SK-N-SH (cell line): ENCODE measurements at regions not wholly inside any gene's neighbourhood (a gene's known extent, or its start where the extent isn't known, plus 50 kb on each side); places are given as distances from the start of the nearest gene placed in this dataset.

ENCODE experiments used
- CTCF ChIA-PET: fragments of 300-600, 350-600 bp; formaldehyde crosslinking; extraction: SDS; loops from one replicate; lab custom pipeline; 2021; lab: Yijun Ruan, JAX
- POLR2A ChIA-PET: fragments of 350-600 bp; sonication (Branson Sonifier 250); formaldehyde crosslinking; extraction: SDS; loops from one replicate; lab custom pipeline; 2020; ENCODE audit warnings: antibody characterized with exemption, inconsistent platforms; lab: Yijun Ruan, JAX
- DNase-seq: peaks from one replicate; pipeline ENCODE4 v3.0.0; 2012
- H2AFZ ChIP-seq: fragments of 200-600 bp; sonication (generic); 2 replicates; pipeline ENCODE4 v1.8.1; 2016; ENCODE audit warnings: antibody characterized with exemption, mild to moderate bottlenecking, low read depth
- H3F3A ChIP-seq: fragments of 200-600 bp; sonication (generic); replicated peaks from 2 replicates; pipeline ENCODE3; 2016; ENCODE audit warnings: antibody characterized with exemption, mild to moderate bottlenecking; ENCODE audit not compliant: insufficient read depth
- H3K27ac ChIP-seq, 2 experiments: fragments of 200-500 bp in 1 of 2; fragments of 200-600 bp in 1 of 2; sonication (Bioruptor generic) in 1 of 2; sonication (generic), shearing (Covaris generic) in 1 of 2; 2 replicates each; pipeline versions ENCODE4 v1.5.1 to v1.6.1; 2014 to 2016; ENCODE audit warnings: low read depth in 2 of 2, inconsistent platforms in 1 of 2, low read length in 1 of 2, mild to moderate bottlenecking in 1 of 2, mixed read lengths in 1 of 2
- H3K27me3 ChIP-seq: fragments of 200-600 bp; sonication (generic), shearing (Covaris generic); 2 replicates; pipeline ENCODE4 v1.6.1; 2016; ENCODE audit warnings: mixed run types; ENCODE audit not compliant: insufficient read depth
- H3K36me3 ChIP-seq, 2 experiments: fragments of 200-500 bp in 1 of 2; fragments of 200-600 bp in 1 of 2; sonication (Bioruptor generic) in 1 of 2; sonication (generic) in 1 of 2; replicated peaks in 1 of 2; 2 replicates each; pipeline versions ENCODE3 to v1.5.1; 2014 to 2016; ENCODE audit warnings: low read length in 1 of 2, mild to moderate bottlenecking in 1 of 2; ENCODE audit not compliant: insufficient read depth in 2 of 2, control insufficient read depth in 1 of 2
- H3K4me1 ChIP-seq, 2 experiments: fragments of 200-500 bp in 1 of 2; fragments of 200-600 bp in 1 of 2; sonication (Bioruptor generic) in 1 of 2; sonication (generic), shearing (Covaris generic) in 1 of 2; 2 replicates each; pipeline versions ENCODE4 v1.5.1 to v1.6.1; 2014 to 2016; ENCODE audit warnings: low read depth in 1 of 2, low read length in 1 of 2, mixed run types in 1 of 2; ENCODE audit not compliant: insufficient read depth in 2 of 2, control insufficient read depth in 1 of 2
- H3K4me2 ChIP-seq: fragments of 200-600 bp; sonication (generic), shearing (Covaris generic); 2 replicates; pipeline ENCODE4 v1.6.1; 2017; ENCODE audit warnings: mixed run types
- H3K4me3 ChIP-seq, 2 experiments: fragments of 200-500 bp in 1 of 2; fragments of 200-600 bp in 1 of 2; sonication (Bioruptor generic) in 1 of 2; sonication (generic), shearing (Covaris generic) in 1 of 2; 2 replicates each; pipeline versions ENCODE4 v1.5.1 to v1.8.1; 2014 to 2016; ENCODE audit warnings: low read depth in 2 of 2, inconsistent platforms in 1 of 2, low read length in 1 of 2, mild to moderate bottlenecking in 1 of 2, mixed read lengths in 1 of 2, moderate library complexity in 1 of 2
- H3K79me2 ChIP-seq: fragments of 200-600 bp; sonication (generic); 2 replicates; pipeline ENCODE4 v1.8.1; 2017; ENCODE audit warnings: mild to moderate bottlenecking; ENCODE audit not compliant: insufficient read depth
- H3K9ac ChIP-seq: fragments of 200-600 bp; sonication (generic); 2 replicates; pipeline ENCODE4 v1.6.1; 2017; ENCODE audit warnings: mixed run types
- H3K9me2 ChIP-seq: fragments of 200-600 bp; sonication (generic); 2 replicates; pipeline ENCODE4 v1.6.1; 2017; ENCODE audit warnings: mixed run types
- H3K9me3 ChIP-seq: fragments of 200-600 bp; sonication (generic); 2 replicates; pipeline ENCODE4 v1.6.1; 2017; ENCODE audit warnings: mixed run types, mild to moderate bottlenecking, moderate library complexity
- H4K20me1 ChIP-seq: fragments of 200-600 bp; sonication (generic); 2 replicates; pipeline ENCODE4 v1.6.1; 2017; ENCODE audit warnings: mild to moderate bottlenecking, mixed run types; ENCODE audit not compliant: insufficient read depth
- EP300 ChIP-seq, 2 experiments: IDR thresholded peaks; 2 replicates each; pipeline versions ENCODE4 v1.4.0 to v1.6.1; 2012; ENCODE audit warnings: borderline replicate concordance in 1 of 2, low read depth in 1 of 2, low read length in 1 of 2
- EZH2phosphoT487 ChIP-seq: fragments of 200-600 bp; sonication (generic); IDR thresholded peaks from 2 replicates; pipeline ENCODE4 v1.6.1; 2017; ENCODE audit warnings: low read depth, mixed run types, mild to moderate bottlenecking, antibody characterized with exemption, moderate library complexity, borderline replicate concordance
- FOSL2 ChIP-seq: IDR thresholded peaks from 2 replicates; pipeline ENCODE4 v1.4.0; 2012; ENCODE audit warnings: low read depth, mild to moderate bottlenecking, moderate library complexity, borderline replicate concordance
- GATA2 ChIP-seq: sonication (generic); formaldehyde crosslinking; IDR thresholded peaks from 2 replicates; pipeline ENCODE4 v1.5.0; 2020; ENCODE audit warnings: mild to moderate bottlenecking, missing genetic modification reagents
- IRF3 ChIP-seq: fragments of 150-350 bp; IDR thresholded peaks from 2 replicates; pipeline ENCODE4 v1.6.1; 2016; ENCODE audit warnings: mild to moderate bottlenecking, low read depth, low read length
- NRF1 ChIP-seq: IDR thresholded peaks from 2 replicates; pipeline ENCODE4 v1.6.1; 2012; ENCODE audit warnings: low read depth, mild to moderate bottlenecking, low read length
- POLR2AphosphoS5 ChIP-seq: IDR thresholded peaks from 2 replicates; pipeline ENCODE4 v1.6.1; 2012; ENCODE audit warnings: low read depth, low read length
- RCOR1 ChIP-seq: fragments of 150-350 bp; IDR thresholded peaks from 2 replicates; pipeline ENCODE4 v1.6.1; 2017; ENCODE audit warnings: antibody characterized with exemption, low read length
- RFX5 ChIP-seq: IDR thresholded peaks from 2 replicates; pipeline ENCODE4 v1.6.1; 2012; ENCODE audit warnings: mild to moderate bottlenecking, improper control_type of control experiment, low read length
- TAF1 ChIP-seq: IDR thresholded peaks from 2 replicates; pipeline ENCODE4 v1.6.1; 2012; ENCODE audit warnings: low read depth, mild to moderate bottlenecking, low read length, moderate library complexity, borderline replicate concordance
- YY1 ChIP-seq: IDR thresholded peaks from 2 replicates; pipeline ENCODE4 v1.4.0; 2012; ENCODE audit warnings: low read depth, mild to moderate bottlenecking
- WGBS: methylation state at CpG from one replicate; pipeline ENCODE4 v1.1.6; 2017; ENCODE audit warnings: low lambda C conversion rate; 5-methylcytosine and 5-hydroxymethylcytosine counted together
- TF ChIP-seq, protein P1 (sequence below): IDR thresholded peaks from 2 replicates; pipeline ENCODE4 v1.4.0; 2012; ENCODE audit warnings: low read depth, borderline replicate concordance

DNA sequence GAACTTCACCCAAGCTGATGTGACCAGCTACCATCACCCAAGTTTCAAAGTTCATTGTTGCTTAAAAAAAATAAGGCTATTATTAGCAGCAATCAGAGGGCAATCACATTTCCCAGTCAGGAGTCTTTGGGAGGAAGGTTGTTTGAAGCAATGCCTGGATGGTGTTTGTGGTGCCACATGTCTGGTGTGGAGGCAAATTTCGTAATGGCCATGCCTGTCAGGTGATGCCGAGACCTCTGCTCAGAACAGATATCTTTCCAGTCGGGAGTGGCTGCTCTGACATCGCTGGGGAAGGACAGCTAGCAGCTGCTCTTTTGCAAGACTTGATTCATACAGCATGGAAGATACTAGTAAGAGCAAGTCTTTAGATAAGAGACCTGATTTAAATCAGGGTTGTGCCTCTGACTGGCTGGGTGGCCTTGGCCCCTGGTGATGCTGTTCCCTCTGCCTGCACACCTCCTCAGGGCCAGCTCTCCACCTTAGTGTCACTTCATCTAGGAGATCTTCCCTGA is 187.8 kb upstream of the JUN start:
- 83% methylated on average over 4 of the region's 4 CpGs for WGBS
- Histone ChIP-seq H3F3A (peaks cover 3% of the 10 kb centered on the region), H3K9me3 (no peaks in the 10 kb centered on the region), H3K9me2 (no peaks in the 10 kb centered on the region), H3K9ac (no peak overlapping the region), H4K20me1 (no peaks in the 10 kb centered on the region), H3K36me3 (no peaks in the 10 kb centered on the region), H2AFZ (no peak overlapping the region), H3K4me1 (peaks cover 0 to 21% of the 10 kb centered on the region in 2 experiments; a peak in 2 of 4 replicates), H3K4me2 (no peak overlapping the region), H3K27me3 (no peaks in the 10 kb centered on the region), H3K79me2 (no peaks in the 10 kb centered on the region), H3K27ac (no peak overlapping the region), H3K4me3 (no peak overlapping the region)
- CTCF ChIA-PET, result interaction anchor here (1.6 kb wide), 1 partner anchor 28 kb away, joined by 5 read pairs; no protein-coding TSS in a partner anchor
- POLR2A ChIA-PET, result no interaction called here
- DNase-seq, result no peak
- TF ChIP-seq GATA2 (CRISPR knock-in tag) (0 out of 2 replicates have a peak, but pooled peaks have one; percentile 16), YY1 (no peak), NRF1 (no peak)

DNA sequence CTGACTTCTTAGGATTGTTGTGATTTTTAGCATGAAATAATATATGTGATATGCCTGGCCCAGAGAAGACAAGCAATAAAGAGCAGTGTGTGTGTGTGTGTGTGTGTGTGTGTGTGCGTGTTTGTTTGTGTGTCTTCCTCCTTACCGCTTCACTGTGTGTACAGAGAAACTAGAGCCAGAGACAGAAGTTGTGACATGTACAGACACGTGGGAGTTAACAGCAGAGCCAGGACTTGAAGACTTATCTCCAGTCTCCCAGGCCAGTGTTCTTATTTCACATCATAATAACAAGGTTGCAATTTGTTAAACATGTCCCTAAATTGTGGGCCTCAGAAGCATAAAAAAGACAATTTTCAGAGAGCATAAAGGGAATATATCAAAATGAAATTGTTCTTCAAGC is 192.0 kb upstream of the JUN start:
- ChIA-PET CTCF (no interaction called here), POLR2A (no interaction called here)
- no peaks in the 10 kb centered on the region for H3K36me3 ChIP-seq
- H3K9me2 ChIP-seq, result no peaks in the 10 kb centered on the region
- TF ChIP-seq NRF1, result no peak
- no peak for TF ChIP-seq RFX5
- no peak for TF ChIP-seq TAF1
- no peak for TF ChIP-seq POLR2AphosphoS5
- TF ChIP-seq, protein P1, sequence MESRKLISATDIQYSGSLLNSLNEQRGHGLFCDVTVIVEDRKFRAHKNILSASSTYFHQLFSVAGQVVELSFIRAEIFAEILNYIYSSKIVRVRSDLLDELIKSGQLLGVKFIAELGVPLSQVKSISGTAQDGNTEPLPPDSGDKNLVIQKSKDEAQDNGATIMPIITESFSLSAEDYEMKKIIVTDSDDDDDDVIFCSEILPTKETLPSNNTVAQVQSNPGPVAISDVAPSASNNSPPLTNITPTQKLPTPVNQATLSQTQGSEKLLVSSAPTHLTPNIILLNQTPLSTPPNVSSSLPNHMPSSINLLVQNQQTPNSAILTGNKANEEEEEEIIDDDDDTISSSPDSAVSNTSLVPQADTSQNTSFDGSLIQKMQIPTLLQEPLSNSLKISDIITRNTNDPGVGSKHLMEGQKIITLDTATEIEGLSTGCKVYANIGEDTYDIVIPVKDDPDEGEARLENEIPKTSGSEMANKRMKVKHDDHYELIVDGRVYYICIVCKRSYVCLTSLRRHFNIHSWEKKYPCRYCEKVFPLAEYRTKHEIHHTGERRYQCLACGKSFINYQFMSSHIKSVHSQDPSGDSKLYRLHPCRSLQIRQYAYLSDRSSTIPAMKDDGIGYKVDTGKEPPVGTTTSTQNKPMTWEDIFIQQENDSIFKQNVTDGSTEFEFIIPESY, result no peak
- no peak for TF ChIP-seq FOSL2
- TF ChIP-seq EP300 (IDR thresholded peaks at IDR 0.05; ENCODE audit: borderline replicate concordance in 1 of 2, low read depth in 1 of 2, low read length in 1 of 2), result no peak
- TF ChIP-seq IRF3, result no peak
- TF ChIP-seq EZH2phosphoT487, result no peak
- TF ChIP-seq RCOR1, result no peak
- no peak overlapping the region for H3K27ac ChIP-seq
- H4K20me1 ChIP-seq, result no peaks in the 10 kb centered on the region
- no peaks in the 10 kb centered on the region for H3K79me2 ChIP-seq
- no peak for DNase-seq
- H3K9me3 ChIP-seq, result no peaks in the 10 kb centered on the region
- H3K4me1 ChIP-seq, result peaks cover 0 to 6% of the 10 kb centered on the region in 2 experiments; a peak in 2 of 4 replicates
- H3K27me3 ChIP-seq, result no peaks in the 10 kb centered on the region
- H3K9ac ChIP-seq, result no peak overlapping the region
- 84% methylated on average over 3 of the region's 3 CpGs for WGBS
- no peak overlapping the region for H3K4me2 ChIP-seq
- no peak overlapping the region for H3K4me3 ChIP-seq
- H2AFZ ChIP-seq, result no peak overlapping the region
- H3F3A ChIP-seq, result no peaks in the 10 kb centered on the region
